GM21390 (cell line): ENCODE measurements at regions not wholly inside any gene's neighbourhood (a gene's known extent, or its start where the extent isn't known, plus 50 kb on each side); places are given as distances from the start of the nearest gene placed in this dataset.
"Not testable (repeated sequence)": the region's sequence is repeated elsewhere in the genome, so short reads cannot be mapped to it uniquely, and the experiment has no call there.

ENCODE experiments used
- ATAC-seq: cut with Tn5 transposase; IDR thresholded peaks from one replicate; pipeline ENCODE4 v1.9.1; 2021; ENCODE audit not compliant: unreplicated experiment

DNA sequence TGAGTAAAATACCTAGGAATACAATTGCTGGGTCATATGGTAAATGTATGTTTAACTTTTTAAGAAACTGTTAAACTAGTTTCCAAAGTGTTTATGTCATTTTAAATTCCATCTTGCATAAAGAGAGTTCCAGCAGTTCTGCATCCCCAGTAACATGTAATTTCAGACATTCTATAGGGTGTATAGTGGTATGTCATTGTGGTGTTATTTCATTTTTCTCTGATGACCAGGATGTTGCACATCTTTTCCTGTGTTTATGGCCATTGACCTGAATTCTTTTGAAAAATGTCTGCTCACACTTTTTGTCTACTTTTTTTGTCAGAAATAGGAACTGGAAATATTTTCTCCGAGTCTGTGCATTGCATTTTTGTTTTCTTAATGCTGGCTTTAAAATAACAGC is 128.9 kb downstream of the TMEM200A start:
- no peak for ATAC-seq

DNA sequence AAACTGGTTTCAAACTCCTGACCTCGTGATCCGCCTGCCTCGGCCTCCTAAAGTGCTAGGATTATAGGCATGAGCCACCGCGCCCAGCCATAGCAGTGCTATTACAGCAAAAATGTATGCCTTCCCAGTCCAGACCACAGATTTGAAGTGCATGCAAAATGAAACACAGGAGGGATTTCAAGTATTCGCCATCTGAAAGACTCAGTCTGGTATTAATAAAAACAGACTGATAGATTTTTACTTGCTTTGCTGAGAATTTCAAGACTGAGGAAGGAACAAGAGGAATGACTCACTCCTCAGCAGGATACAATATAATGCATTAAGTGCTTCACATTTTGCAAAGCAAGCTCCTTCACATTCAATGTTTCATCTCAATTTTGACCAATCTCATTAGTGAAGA is 134.9 kb downstream of the TMEM200A start:
- ATAC-seq, result no peak

DNA sequence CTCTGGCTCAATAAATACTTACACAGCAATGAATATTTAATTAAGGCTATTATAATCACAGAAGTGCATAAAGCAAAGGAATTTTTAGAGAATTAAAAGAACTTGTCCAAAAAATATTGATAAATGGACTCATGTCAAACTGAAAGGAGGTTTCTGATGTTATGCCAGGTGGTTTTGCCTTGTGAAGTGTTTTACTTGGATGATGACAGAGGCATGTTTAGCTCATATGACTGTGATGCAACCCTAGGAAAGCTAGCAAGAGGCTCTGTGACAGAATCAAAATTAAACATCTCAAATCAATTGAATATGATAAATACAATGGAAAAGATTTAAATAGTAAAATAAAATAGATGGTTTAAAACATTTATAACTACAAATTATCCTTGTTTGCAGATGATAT is 137.3 kb downstream of the TMEM200A start:
- no peak for ATAC-seq

DNA sequence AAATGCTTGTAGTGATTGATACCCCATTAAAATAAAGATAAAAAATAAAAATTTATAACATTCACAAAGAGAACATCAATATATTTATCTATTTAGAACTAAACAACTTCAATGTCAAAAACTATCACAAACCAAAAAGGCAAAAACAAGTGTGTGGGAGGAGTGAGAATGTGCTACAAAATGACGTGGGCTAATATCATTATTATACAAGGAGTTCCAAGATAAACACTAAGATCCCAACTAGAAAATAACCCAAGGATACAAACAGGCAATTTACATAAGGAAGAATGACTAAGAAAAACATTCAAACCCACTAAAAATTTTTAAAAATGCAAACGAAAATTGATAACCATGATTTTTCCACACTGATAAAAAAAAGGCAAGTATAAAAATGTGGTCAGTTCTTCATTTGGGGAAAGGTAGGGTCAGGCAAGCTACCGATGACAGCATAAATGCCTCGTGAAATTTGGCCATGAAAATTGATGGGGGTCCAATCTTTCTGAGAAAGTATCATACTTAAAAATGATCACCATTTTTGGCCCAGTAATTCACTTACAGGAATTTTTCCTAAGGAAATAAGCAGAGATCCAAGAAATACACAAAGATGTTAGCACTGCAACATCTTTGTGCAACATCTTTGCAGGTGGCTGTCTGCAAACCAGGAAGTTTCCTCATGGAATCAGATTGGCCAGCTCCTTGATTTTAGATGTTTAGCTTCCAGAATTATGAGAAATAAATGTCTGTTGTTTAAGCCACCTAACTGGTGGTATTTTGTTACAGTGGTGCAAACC is 140.2 kb downstream of the TMEM200A start:
- ATAC-seq, result no peak

DNA sequence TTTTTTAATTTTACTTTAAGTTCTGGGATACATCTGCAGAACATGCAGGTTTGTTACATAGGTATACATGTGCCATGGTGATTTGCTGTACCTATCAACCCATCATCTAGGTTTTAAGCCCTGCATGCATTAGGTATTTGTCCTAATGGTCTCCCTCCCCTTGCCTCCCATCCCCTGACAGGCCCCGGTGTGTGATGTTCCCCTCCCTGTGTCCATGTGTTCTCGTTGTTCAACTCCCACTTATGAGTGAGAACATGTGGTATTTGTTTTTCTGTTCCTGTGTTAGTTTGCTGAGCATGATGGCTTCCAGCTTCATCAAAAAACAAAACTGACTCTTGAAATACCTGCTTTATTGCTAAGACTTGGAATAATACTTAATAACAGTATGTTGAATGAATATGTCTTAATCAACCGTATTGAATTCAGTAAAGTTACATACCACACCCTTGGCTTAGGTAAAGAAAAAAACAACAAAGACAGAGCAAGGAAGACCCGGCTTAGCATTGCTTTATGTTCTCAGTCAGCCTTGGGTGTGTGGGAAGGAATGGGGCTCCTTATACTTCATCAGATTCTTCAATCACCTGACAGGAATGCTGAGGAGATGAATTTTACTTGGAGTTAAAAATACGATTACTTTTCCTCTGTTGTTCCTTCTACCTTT is 141.3 kb downstream of the TMEM200A start:
- not testable (repeated sequence) for ATAC-seq

DNA sequence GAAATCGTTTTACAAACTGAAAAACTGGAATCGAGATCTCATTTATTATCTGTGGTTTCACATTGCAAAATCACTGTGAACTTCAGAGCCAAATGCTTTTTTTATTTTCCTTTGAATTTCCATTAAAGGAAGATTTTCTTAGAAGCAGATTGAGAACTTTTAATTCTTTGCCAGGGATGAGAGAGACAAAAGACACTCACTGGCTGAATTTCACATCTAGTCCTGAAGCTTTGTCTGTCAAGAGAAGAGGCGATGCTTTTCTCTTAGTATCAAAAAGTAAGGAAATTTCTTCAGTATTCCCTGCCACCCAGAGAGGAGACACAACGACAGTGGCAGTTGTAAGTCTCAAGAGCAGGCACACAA is 141.8 kb downstream of the TMEM200A start:
- ATAC-seq, result no peak

DNA sequence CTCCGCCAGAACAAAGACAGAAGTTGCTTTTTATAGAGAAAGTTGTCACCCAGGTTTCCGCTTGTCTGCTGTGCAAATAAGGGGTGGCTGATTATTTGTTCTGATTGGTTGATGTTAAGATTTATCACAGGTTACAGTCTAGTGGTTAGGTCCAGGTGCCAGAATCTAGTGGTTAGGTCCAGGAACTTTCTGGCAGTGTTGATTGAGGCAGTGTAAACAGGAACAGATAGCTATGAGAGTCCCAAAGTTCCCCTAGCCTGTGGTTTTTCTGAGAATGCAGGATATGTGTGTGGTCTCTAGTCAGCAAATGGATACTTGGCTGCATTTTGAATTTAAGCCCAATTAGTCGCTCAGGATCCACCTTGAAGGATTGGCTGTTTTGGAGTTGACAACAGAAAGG is 148.0 kb downstream of the TMEM200A start:
- ATAC-seq, result no peak

DNA sequence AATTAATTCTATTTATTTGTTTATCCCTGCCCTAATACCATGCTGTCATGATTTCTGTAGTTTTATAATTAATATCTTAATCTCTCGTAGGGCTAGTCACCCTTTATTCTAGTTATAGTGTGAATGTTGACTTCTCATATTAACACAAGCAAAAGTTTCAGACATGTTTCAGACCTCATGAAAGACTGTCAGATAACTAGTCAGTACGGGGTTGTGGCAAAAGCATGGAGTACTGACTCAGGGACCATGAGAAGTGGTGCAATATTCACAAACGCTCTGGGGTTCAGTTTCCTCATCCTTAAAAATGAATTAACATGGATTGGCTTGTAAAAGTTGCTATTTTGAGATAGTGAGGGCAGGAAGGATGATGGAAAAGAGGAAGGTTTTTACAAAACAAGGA is 148.9 kb downstream of the TMEM200A start:
- no peak for ATAC-seq

DNA sequence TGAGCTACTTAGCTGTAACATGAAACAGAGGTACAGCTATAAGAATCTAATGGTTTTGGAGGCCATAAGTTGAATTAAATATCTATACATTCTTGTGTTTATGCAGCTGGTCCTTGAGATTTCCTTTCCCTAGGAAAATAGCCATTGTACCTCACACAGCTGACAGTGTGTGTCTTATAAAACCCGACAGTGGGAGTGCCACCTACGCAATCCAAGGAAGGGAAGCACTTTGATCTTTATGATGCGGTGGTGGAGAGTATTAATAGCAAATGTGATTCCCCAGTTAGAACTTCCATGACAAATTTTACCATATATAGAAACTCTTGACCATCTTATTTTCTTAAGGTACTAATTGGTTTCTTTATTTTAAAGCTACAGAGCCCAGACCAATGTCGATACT is 149.5 kb downstream of the TMEM200A start:
- no peak for ATAC-seq

DNA sequence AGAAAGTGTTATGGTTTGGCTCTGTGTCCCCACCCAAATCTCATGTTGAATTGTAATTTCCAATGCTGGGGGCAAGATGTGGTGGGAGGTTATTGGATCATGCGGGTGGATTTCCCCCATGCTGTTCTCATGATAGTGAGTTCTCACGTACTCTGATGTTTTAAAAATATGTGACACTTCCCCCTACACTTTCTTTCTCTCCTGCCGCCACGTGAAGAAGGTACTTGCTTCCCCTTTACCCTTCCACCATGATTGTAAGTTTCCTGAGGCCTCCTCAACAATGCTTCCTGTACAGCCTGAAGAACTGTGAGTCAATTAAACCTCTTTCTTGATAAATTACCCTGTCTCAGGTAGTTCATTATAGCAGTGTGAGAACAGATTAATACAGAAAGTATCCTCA is 150.8 kb downstream of the TMEM200A start:
- ATAC-seq, result no peak

DNA sequence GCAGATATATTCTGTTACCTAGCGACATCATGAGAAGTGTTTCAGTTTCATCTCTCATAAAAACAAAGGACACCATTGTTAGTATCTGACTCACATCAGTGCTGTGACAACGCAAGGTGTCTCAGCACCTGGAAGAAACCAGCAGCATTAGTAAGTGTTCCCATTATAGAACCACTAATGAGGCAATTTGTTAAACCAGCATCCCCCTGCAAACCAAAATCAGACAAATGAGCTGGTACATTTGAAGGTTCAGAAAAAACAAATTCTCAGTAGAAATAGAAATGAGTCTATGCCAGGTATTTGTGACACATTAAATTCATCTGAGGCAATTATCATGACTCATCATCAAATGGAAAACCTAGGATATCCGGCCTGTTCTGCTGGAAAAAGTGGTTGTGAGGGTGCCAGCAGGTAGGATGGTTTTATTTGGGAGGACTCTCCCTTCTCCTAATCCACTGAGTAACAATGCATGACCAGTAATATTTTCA is 151.7 kb downstream of the TMEM200A start:
- ATAC-seq, result peak; percentile 85

DNA sequence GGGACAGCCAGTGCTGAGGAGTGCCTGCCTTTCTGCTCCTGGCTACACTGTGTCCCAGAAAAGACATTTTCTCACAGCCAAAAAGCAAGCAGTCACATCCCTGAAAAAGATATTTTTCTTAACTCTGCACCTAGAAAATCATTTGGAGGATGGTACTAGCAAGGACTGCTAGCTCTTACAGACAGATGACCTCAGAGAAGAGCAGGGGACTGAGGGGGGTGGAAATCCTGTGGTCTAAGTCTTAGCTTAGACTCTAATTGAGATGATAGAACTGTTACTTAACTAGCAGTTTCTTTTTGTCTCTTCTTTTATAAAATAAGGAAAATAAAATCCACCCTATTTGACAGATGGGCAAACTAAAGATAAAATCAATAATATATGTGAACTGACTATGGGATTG is 152.8 kb downstream of the TMEM200A start:
- ATAC-seq, result no peak

DNA sequence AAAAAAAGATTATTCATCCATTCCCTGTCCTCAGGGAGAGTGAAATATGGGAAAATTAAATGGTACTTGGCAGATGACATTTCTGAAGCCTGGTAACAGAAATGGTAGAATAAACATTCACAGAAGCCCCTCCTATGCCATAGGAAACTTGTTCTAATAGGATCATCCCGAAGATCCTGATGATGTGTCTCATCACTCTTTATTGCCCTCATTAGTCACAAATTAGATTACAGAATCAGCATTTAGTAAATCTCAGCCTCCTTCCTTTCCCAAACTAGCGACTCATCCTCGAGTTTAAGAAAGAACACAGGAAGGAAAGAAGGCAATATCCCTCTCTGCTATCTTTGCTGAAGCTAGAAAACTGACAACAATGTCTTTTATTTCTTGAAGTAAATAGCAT is 154.4 kb downstream of the TMEM200A start:
- no peak for ATAC-seq

DNA sequence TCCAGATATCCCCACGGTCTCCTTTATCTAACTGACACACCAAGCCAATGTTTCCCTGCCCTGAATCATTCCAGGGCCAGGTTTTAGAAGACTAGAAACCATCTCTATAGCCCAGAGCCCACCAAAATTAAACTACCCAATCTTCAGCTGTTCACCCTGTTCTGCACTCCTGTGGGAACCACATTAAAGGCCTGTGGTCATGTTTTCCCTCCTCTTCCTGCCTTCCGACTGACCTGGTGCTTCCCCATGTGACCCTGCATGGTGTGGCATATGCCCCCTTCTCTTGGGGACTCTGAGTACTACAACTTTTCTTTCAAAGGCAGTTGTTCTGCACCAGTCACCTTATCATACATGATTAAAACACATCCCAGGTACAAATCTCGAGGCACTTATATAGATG is 155.0 kb downstream of the TMEM200A start:
- ATAC-seq, result no peak

DNA sequence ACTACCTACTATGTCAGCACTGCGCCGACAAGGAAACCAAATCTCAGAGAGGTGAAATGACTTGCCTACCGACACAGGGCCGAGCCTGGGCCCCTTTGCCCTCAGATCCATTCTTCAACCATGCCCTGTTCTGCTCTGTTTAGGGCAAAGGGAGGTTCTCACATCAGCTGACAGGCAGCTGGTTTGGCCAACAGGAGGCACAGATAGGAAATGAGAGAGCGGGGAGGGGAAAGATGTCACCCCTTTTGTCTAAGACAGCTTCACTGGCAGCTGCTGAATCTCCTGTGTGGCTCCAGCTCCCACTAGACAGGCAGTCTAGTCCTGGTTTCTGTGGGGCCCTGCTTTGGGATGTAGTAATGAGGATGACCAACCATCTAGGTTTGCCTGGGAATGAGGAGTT is 158.7 kb downstream of the TMEM200A start:
- ATAC-seq, result no peak

DNA sequence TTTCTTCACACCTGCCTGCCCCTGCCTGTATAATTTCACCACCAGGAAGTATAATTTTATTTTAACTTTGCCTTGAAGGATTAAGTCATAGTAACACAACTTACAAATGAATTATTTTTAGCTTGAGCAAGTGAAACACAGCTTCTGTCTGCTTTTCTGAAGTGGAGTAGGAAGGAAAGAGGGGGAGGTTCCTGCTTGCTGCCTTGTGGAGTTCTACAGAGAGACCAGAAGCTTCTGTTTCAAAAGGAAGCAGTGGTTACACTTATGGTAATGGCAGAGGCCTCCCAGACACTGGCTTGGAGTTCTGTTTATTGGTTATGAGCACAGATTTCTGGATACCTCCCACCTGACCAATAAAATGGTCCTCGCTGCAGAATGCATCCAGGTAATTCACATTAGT is 159.6 kb downstream of the TMEM200A start:
- peak; percentile 65 for ATAC-seq

DNA sequence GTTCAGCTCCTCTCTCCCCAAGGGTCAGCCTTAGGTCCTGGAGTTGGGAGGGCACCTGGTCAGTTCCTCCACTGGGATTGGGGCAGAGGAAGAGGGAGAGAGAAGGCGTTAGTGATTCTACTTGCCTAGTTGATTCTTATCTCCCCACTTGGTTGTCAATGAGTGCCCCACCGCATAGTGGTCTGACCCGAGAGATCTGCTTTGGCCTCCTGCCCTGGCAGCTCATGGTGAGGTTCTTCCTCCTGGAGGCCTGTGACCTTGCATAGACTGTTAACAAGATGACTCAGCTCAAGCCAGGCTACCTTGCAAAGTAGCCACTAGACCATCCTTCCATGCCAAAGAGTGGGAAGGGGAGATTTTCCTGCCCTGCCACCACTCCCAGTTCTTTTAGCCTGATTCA is 160.6 kb downstream of the TMEM200A start:
- no peak for ATAC-seq

DNA sequence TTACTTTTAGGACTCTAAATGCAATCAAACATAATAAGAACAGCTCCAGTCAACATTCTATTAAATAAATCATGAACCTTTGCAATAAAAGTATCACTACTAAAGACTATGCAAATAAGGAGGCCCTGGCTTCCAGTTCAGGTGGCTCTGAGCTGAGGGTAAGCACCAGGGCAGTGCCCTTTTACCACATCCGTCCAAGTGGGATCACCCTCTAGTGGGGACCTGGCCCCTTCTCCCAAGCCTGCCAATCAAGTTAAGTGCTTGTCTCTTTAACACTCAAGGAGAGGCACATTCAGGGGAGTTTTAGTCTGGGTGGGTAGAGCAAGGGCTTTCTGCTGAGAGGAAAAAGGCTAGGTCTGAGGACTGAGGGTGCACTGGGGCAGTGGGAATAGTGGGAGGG is 161.4 kb downstream of the TMEM200A start:
- ATAC-seq, result no peak

DNA sequence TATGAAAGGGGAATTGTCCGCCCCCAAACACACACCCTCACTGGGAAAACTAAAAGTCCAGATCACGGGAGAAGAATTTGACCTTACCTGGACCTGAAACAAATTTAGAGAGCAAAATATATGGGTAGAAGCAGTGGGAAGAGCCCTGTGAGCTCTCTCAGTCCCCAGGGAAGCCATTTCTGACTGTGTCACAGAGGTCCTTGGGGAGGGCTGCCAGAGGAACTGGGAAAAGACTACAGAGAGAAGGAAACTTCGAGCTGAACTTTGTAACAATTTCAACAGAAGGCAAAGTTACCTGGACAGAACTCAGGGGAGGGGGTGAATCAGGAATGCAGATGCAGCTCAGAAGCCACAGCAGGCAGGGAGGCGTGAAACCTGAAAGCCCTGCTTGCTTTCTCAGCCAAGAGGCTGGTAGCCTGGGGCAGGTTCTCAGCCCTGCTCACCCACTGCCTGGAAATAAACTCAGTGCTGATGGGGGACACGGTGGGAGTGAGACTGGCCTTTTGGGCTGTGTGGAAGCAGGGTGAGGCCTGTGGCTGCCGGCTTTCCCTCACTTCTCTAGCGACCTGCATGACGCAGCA is 163.8 kb downstream of the TMEM200A start:
- no peak for ATAC-seq

DNA sequence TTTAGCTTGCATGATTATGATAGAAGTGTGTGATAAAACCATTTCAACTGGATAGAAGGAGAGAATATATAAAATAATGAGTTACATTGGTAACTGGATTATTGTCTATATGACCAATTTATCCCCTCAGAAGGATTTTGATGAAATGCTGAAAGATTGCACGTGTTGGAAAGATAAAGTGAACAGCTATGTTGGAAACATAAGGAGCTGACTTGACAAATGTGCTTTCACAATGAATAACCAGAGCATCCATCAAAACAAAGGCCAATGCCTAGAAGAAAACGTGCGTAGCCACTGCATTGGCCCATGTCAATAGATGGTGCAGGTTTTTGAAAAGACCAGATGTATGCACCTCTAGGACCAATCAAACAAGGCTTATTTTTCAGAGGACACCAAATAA is 168.8 kb downstream of the TMEM200A start:
- no peak for ATAC-seq

DNA sequence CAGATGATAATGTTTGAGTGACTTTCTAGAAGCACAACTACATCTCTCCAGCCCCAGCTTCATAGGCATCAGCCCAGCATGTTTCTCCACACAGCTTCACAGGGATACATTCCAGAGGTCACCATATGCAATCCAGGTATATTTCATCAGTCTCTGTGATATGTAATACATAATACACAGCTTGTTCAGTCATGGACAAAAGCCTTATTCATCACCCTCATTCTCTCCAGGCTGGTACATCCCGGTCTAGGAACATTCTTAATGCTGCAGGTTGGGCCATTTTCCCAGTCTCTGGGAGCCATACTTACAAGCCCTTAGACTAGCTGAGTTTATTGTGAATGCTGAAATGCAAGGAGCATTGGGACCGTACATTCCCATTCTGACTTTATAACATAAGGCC is 169.4 kb downstream of the TMEM200A start:
- ATAC-seq, result no peak

DNA sequence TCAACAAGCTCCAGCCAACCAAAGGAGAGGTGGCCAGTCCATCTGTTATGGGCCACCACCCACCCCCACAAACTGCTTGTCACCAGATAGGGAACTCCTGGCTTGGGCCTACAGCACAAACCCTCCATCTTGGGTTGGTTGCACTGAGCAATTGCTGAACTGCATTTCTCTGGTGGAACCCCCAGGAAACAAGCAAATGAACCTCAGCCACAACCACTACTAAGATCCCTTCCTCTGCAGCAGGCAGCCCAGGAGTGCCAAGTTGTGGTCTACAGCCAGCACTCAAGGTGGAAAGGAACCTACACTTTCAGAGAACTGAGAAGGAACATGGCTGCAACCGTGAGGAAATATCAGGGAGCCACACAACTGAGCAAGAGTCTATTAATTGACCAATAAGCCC is 171.6 kb downstream of the TMEM200A start:
- ATAC-seq, result no peak
